HepG2 (cell line): ENCODE measurements at regions not wholly inside any gene's neighbourhood (a gene's known extent, or its start where the extent isn't known, plus 50 kb on each side); places are given as distances from the start of the nearest gene placed in this dataset.

Experiments
- ASH2L ChIP-seq: fragments of 300-600, 200-600 bp; sonication (generic); IDR thresholded peaks from 2 replicates; pipeline ENCODE4 v1.7.0; 2017; ENCODE audit warnings: low read depth, mild to moderate bottlenecking, moderate library complexity, mixed read lengths, low read length; ENCODE audit not compliant: insufficient read length
- DPF2 ChIP-seq: sonication (generic); formaldehyde crosslinking; IDR thresholded peaks from 2 replicates; pipeline ENCODE4 v1.4.0; 2020; ENCODE audit warnings: mild to moderate bottlenecking, low read depth, missing genetic modification reagents, borderline replicate concordance
- EED ChIP-seq: sonication (generic); formaldehyde crosslinking; IDR thresholded peaks from 2 replicates; pipeline ENCODE4 v1.5.0; 2020; ENCODE audit warnings: mild to moderate bottlenecking, missing genetic modification reagents
- ETV5 ChIP-seq: IDR thresholded peaks from 2 replicates; pipeline ENCODE4 v1.6.1; 2018; ENCODE audit warnings: missing biosample characterization, missing genetic modification reagents, inconsistent platforms, borderline replicate concordance
- FIP1L1 ChIP-seq: fragments of 200-400 bp; formaldehyde crosslinking; IDR thresholded peaks from 2 replicates; pipeline ENCODE4 v1.6.1; 2018; ENCODE audit warnings: low read depth, mild to moderate bottlenecking, low read length, moderate library complexity, borderline replicate concordance; ENCODE audit not compliant: insufficient read depth
- MAF1 ChIP-seq: sonication (generic); formaldehyde crosslinking; IDR thresholded peaks from 2 replicates; pipeline ENCODE4 v1.5.0; 2020; ENCODE audit warnings: missing genetic modification reagents, borderline replicate concordance
- PHF21A ChIP-seq: sonication (generic); formaldehyde crosslinking; IDR thresholded peaks from 2 replicates; pipeline ENCODE4 v1.5.0; 2020; ENCODE audit warnings: mild to moderate bottlenecking, missing genetic modification reagents
- SMARCC2 ChIP-seq: fragments of 450-650 bp; IDR thresholded peaks from 2 replicates; pipeline ENCODE4 v1.6.1; 2017; ENCODE audit warnings: antibody characterized with exemption, mild to moderate bottlenecking
- ZNF292 ChIP-seq: sonication (generic); formaldehyde crosslinking; IDR thresholded peaks from 2 replicates; pipeline ENCODE4 v1.8.1; 2022; ENCODE audit warnings: mild to moderate bottlenecking, low read depth, missing genetic modification reagents, borderline replicate concordance
- ZNF446 ChIP-seq: sonication (generic); formaldehyde crosslinking; IDR thresholded peaks from 2 replicates; pipeline ENCODE4 v1.5.0; 2020; ENCODE audit warnings: mild to moderate bottlenecking, missing genetic modification reagents
- ZNF460 ChIP-seq: sonication (generic); formaldehyde crosslinking; IDR thresholded peaks from 2 replicates; pipeline ENCODE4 v1.5.1; 2020; ENCODE audit warnings: missing genetic modification reagents, mild to moderate bottlenecking, borderline replicate concordance
- ZNF510 ChIP-seq: sonication (generic); formaldehyde crosslinking; IDR thresholded peaks from 2 replicates; pipeline ENCODE4 v1.4.0; 2020; ENCODE audit warnings: low read depth, mild to moderate bottlenecking, missing genetic modification reagents
- ZNF709 ChIP-seq: sonication (generic); formaldehyde crosslinking; IDR thresholded peaks from 2 replicates; pipeline ENCODE4 v1.5.0; 2020; ENCODE audit warnings: mild to moderate bottlenecking, missing genetic modification reagents
- ZNF776 ChIP-seq: sonication (generic); formaldehyde crosslinking; IDR thresholded peaks from 2 replicates; pipeline ENCODE4 v1.4.0; 2020; ENCODE audit warnings: mild to moderate bottlenecking, missing genetic modification reagents
- ZNF788 ChIP-seq: sonication (generic); formaldehyde crosslinking; IDR thresholded peaks from 2 replicates; pipeline ENCODE4 v1.5.0; 2020; ENCODE audit warnings: mild to moderate bottlenecking, missing genetic modification reagents, borderline replicate concordance
- TF ChIP-seq, protein P1 (sequence below): fragments of 450-650 bp; IDR thresholded peaks from 2 replicates; pipeline ENCODE4 v1.6.1; 2017; ENCODE audit warnings: mild to moderate bottlenecking
- TF ChIP-seq, protein P2 (sequence below): sonication (generic); formaldehyde crosslinking; IDR thresholded peaks from 2 replicates; pipeline ENCODE4 v1.4.0; 2020; ENCODE audit warnings: mild to moderate bottlenecking, missing genetic modification reagents
- TF ChIP-seq, protein P3 (sequence below): sonication (generic); formaldehyde crosslinking; IDR thresholded peaks from 2 replicates; pipeline ENCODE4 v1.4.0; 2020; ENCODE audit warnings: low read depth, mild to moderate bottlenecking, missing genetic modification reagents
- TF ChIP-seq, protein P4 (sequence below): sonication (generic); formaldehyde crosslinking; IDR thresholded peaks from 2 replicates; pipeline ENCODE4 v1.9.0; 2021; ENCODE audit warnings: missing genetic modification reagents, borderline replicate concordance
- TF ChIP-seq, protein P5 (sequence below): sonication (generic); formaldehyde crosslinking; IDR thresholded peaks from 2 replicates; pipeline ENCODE4 v1.4.0; 2020; ENCODE audit warnings: missing genetic modification reagents

DNA sequence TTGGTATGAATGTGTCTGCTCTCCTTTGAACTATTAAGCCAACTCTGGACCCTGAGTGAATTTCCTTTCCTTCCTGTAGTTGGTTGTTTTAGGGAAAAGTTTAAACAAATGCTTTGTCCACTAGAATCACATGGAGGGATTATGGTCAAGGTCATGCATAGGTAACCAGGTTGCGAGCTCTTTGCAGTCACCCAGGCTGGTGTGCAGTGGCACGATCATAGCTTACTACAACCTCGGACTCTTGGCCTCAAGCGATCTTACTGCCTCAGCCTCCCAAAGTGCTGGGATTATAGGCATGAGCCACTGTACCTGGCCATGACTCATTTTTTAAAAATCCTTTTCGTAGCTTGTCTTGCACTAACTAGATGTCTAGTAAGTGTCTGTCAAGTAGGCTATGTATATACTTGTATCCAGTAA is 88.0 kb upstream of the SOX4 start (continued):
- TF ChIP-seq, protein P1, sequence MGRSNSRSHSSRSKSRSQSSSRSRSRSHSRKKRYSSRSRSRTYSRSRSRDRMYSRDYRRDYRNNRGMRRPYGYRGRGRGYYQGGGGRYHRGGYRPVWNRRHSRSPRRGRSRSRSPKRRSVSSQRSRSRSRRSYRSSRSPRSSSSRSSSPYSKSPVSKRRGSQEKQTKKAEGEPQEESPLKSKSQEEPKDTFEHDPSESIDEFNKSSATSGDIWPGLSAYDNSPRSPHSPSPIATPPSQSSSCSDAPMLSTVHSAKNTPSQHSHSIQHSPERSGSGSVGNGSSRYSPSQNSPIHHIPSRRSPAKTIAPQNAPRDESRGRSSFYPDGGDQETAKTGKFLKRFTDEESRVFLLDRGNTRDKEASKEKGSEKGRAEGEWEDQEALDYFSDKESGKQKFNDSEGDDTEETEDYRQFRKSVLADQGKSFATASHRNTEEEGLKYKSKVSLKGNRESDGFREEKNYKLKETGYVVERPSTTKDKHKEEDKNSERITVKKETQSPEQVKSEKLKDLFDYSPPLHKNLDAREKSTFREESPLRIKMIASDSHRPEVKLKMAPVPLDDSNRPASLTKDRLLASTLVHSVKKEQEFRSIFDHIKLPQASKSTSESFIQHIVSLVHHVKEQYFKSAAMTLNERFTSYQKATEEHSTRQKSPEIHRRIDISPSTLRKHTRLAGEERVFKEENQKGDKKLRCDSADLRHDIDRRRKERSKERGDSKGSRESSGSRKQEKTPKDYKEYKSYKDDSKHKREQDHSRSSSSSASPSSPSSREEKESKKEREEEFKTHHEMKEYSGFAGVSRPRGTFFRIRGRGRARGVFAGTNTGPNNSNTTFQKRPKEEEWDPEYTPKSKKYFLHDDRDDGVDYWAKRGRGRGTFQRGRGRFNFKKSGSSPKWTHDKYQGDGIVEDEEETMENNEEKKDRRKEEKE, result no peak
- TF ChIP-seq, protein P2, sequence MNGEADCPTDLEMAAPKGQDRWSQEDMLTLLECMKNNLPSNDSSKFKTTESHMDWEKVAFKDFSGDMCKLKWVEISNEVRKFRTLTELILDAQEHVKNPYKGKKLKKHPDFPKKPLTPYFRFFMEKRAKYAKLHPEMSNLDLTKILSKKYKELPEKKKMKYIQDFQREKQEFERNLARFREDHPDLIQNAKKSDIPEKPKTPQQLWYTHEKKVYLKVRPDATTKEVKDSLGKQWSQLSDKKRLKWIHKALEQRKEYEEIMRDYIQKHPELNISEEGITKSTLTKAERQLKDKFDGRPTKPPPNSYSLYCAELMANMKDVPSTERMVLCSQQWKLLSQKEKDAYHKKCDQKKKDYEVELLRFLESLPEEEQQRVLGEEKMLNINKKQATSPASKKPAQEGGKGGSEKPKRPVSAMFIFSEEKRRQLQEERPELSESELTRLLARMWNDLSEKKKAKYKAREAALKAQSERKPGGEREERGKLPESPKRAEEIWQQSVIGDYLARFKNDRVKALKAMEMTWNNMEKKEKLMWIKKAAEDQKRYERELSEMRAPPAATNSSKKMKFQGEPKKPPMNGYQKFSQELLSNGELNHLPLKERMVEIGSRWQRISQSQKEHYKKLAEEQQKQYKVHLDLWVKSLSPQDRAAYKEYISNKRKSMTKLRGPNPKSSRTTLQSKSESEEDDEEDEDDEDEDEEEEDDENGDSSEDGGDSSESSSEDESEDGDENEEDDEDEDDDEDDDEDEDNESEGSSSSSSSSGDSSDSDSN (CRISPR knock-in tag), result peak; percentile 36; the same call in 1 of the 2 replicates
- TF ChIP-seq EED (no peak), SMARCC2 (no peak), FIP1L1 (no peak), ZNF709 (CRISPR knock-in tag) (no peak), ZNF788 (peak; percentile 61; the same call in 1 of the 2 replicates), ZNF292 (CRISPR knock-in tag) (peak; percentile 94), ASH2L (no peak), MAF1 (no peak), PHF21A (peak; percentile 81), ZNF776 (CRISPR knock-in tag) (no peak), DPF2 (CRISPR knock-in tag) (peak; percentile 88; the same call in 1 of the 2 replicates), ETV5 (CRISPR knock-in tag) (peak; percentile 82; the same call in 1 of the 2 replicates), ZNF460 (peak; percentile 37; the same call in 1 of the 2 replicates), ZNF446 (CRISPR knock-in tag) (no peak), ZNF510 (CRISPR knock-in tag) (no peak)
- TF ChIP-seq, protein P3, sequence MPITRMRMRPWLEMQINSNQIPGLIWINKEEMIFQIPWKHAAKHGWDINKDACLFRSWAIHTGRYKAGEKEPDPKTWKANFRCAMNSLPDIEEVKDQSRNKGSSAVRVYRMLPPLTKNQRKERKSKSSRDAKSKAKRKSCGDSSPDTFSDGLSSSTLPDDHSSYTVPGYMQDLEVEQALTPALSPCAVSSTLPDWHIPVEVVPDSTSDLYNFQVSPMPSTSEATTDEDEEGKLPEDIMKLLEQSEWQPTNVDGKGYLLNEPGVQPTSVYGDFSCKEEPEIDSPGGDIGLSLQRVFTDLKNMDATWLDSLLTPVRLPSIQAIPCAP, result no peak
- TF ChIP-seq, protein P4, sequence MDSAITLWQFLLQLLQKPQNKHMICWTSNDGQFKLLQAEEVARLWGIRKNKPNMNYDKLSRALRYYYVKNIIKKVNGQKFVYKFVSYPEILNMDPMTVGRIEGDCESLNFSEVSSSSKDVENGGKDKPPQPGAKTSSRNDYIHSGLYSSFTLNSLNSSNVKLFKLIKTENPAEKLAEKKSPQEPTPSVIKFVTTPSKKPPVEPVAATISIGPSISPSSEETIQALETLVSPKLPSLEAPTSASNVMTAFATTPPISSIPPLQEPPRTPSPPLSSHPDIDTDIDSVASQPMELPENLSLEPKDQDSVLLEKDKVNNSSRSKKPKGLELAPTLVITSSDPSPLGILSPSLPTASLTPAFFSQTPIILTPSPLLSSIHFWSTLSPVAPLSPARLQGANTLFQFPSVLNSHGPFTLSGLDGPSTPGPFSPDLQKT, result no peak
- TF ChIP-seq, protein P5, sequence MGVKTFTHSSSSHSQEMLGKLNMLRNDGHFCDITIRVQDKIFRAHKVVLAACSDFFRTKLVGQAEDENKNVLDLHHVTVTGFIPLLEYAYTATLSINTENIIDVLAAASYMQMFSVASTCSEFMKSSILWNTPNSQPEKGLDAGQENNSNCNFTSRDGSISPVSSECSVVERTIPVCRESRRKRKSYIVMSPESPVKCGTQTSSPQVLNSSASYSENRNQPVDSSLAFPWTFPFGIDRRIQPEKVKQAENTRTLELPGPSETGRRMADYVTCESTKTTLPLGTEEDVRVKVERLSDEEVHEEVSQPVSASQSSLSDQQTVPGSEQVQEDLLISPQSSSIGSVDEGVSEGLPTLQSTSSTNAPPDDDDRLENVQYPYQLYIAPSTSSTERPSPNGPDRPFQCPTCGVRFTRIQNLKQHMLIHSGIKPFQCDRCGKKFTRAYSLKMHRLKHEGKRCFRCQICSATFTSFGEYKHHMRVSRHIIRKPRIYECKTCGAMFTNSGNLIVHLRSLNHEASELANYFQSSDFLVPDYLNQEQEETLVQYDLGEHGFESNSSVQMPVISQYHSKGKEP, result no peak
